Liver (tissue), 8 donors: ENCODE measurements at regions not wholly inside any gene's neighbourhood (a gene's known extent, or its start where the extent isn't known, plus 50 kb on each side); places are given as distances from the start of the nearest gene placed in this dataset.

Source experiments
- DNase-seq: peaks from one replicate; pipeline ENCODE4 v3.0.0-alpha.2; 2017; ENCODE audit warnings: low spot score
- H3K27ac ChIP-seq, 2 donors: one replicate each; pipeline ENCODE4 v1.7.0; 2013; ENCODE audit warnings: inconsistent platforms in 2 of 2, low read length in 2 of 2, control low read depth in 1 of 2, low read depth in 1 of 2, mild to moderate bottlenecking in 1 of 2
- H3K27me3 ChIP-seq, 4 donors: one replicate each; pipeline versions ENCODE4 v1.6.1 to v1.7.0; 2013; ENCODE audit warnings: low read length in 3 of 4, inconsistent platforms in 1 of 4, mild to moderate bottlenecking in 1 of 4, moderate library complexity in 1 of 4; ENCODE audit not compliant: control insufficient read depth in 4 of 4, insufficient read depth in 4 of 4
- H3K36me3 ChIP-seq, 4 donors: one replicate each; pipeline versions ENCODE4 v1.6.1 to v1.7.0; 2013; ENCODE audit warnings: low read length in 3 of 4, mild to moderate bottlenecking in 3 of 4, low read depth in 1 of 4, moderate library complexity in 1 of 4; ENCODE audit not compliant: control insufficient read depth in 4 of 4, insufficient read depth in 3 of 4
- H3K4me1 ChIP-seq, 4 donors: one replicate each; pipeline versions ENCODE4 v1.6.1 to v1.7.0; 2013; ENCODE audit warnings: low read length in 3 of 4, mild to moderate bottlenecking in 3 of 4, moderate library complexity in 1 of 4; ENCODE audit not compliant: control insufficient read depth in 4 of 4, insufficient read depth in 4 of 4
- H3K4me3 ChIP-seq, 3 donors: one replicate each; pipeline versions ENCODE4 v1.6.1 to v1.7.0; 2013; ENCODE audit warnings: low read length in 3 of 3, control low read depth in 1 of 3, low read depth in 1 of 3, mild to moderate bottlenecking in 1 of 3
- H3K9ac ChIP-seq, 2 donors: one replicate each; pipeline ENCODE4 v1.7.0; 2013; ENCODE audit warnings: low read length in 2 of 2, mild to moderate bottlenecking in 2 of 2, moderate library complexity in 2 of 2, control low read depth in 1 of 2, low read depth in 1 of 2
- H3K9me3 ChIP-seq, 4 donors: one replicate each; pipeline versions ENCODE4 v1.6.1 to v1.7.0; 2013; ENCODE audit warnings: low read length in 3 of 4; ENCODE audit not compliant: control insufficient read depth in 4 of 4
- CTCF ChIP-seq: fragments of 150-350 bp; IDR thresholded peaks from 2 replicates; pipeline ENCODE4 v1.5.1; 2017; ENCODE audit warnings: improper control_type of control experiment, low read depth, low read length; ENCODE audit not compliant: missing input control
- EGR1 ChIP-seq, 2 donors: IDR thresholded peaks; 2 replicates each; pipeline ENCODE4 v1.6.1; 2016 to 2018; ENCODE audit warnings: antibody characterized with exemption in 2 of 2, low read depth in 2 of 2
- FOXA1 ChIP-seq: IDR thresholded peaks from 2 replicates; pipeline ENCODE4 v1.6.1; 2016; ENCODE audit warnings: antibody characterized with exemption
- FOXA2 ChIP-seq: IDR thresholded peaks from 2 replicates; pipeline ENCODE4 v1.6.1; 2016; ENCODE audit warnings: antibody characterized with exemption
- GABPA ChIP-seq, 2 donors: IDR thresholded peaks in 1 of 2; conservative IDR thresholded peaks in 1 of 2; 2 replicates each; pipeline ENCODE4 v1.6.1; 2016; ENCODE audit warnings: antibody characterized with exemption in 2 of 2, mild to moderate bottlenecking in 1 of 2, moderate library complexity in 1 of 2
- HNF4G ChIP-seq: IDR thresholded peaks from 2 replicates; pipeline ENCODE4 v1.6.1; 2016; ENCODE audit warnings: antibody characterized with exemption
- JUND ChIP-seq, 2 donors: IDR thresholded peaks; 2 replicates each; pipeline ENCODE4 v1.6.1; 2016; ENCODE audit warnings: antibody characterized with exemption in 2 of 2
- NR2F2 ChIP-seq: IDR thresholded peaks from 2 replicates; pipeline ENCODE4 v1.6.1; 2016; ENCODE audit warnings: antibody characterized with exemption
- RAD21 ChIP-seq, 2 donors: IDR thresholded peaks; 2 replicates each; pipeline ENCODE4 v1.6.1; 2016; ENCODE audit warnings: antibody characterized with exemption in 2 of 2, mild to moderate bottlenecking in 2 of 2
- RXRA ChIP-seq, 2 donors: IDR thresholded peaks; 2 replicates each; pipeline ENCODE4 v1.6.1; 2017 to 2018; ENCODE audit warnings: antibody characterized with exemption in 2 of 2, mild to moderate bottlenecking in 1 of 2
- SP1 ChIP-seq: IDR thresholded peaks from 2 replicates; pipeline ENCODE4 v1.6.1; 2018; ENCODE audit warnings: antibody characterized with exemption, mild to moderate bottlenecking
- TAF1 ChIP-seq: conservative IDR thresholded peaks from 2 replicates; pipeline ENCODE4 v1.6.1; 2016; ENCODE audit warnings: antibody characterized with exemption, mild to moderate bottlenecking
- YY1 ChIP-seq: IDR thresholded peaks from 2 replicates; pipeline ENCODE4 v1.6.1; 2016; ENCODE audit warnings: antibody characterized with exemption, mild to moderate bottlenecking
- WGBS: extraction: QIAGEN DNeasy Blood & Tissue Kit; methylation state at CpG from one replicate; pipeline ENCODE4 v1.1.7; 2013; 5-methylcytosine and 5-hydroxymethylcytosine counted together
- TF ChIP-seq, protein P1 (sequence below): IDR thresholded peaks from 2 replicates; pipeline ENCODE4 v1.6.1; 2016; ENCODE audit warnings: antibody characterized with exemption
- TF ChIP-seq, protein P2 (sequence below): IDR thresholded peaks from 2 replicates; pipeline ENCODE4 v1.6.1; 2016; ENCODE audit warnings: antibody characterized with exemption, mild to moderate bottlenecking
- TF ChIP-seq, protein P3 (sequence below): IDR thresholded peaks from 2 replicates; pipeline ENCODE4 v1.6.1; 2016; ENCODE audit warnings: antibody characterized with exemption
- donor health status: healthy.
- donor health status: healthy.
- donor health status: healthy.
- donor health status: healthy.
- donor health status: healthy.

GRCh38 chr17:53736516-53737240 is 86.0 kb upstream of the KIF2B start:
- Histone ChIP-seq H3K4me3 (no peak overlapping the region), H3K36me3 (no peaks in the 10 kb centered on the region), H3K27me3 (peaks cover 0 to 4% (median 0%) of the 10 kb centered on the region in 4 donors), H3K9ac (no peak overlapping the region), H3K27ac (no peak overlapping the region), H3K4me1 (no peaks in the 10 kb centered on the region), H3K9me3 (no peaks in the 10 kb centered on the region)
- DNase-seq, result no peak
- WGBS, result 69% methylated on average over 5 of the region's 5 CpGs
- TF ChIP-seq HNF4G (no peak), TAF1 (no peak), CTCF (no peak), NR2F2 (no peak), YY1 (no peak), RAD21 (IDR thresholded peaks at IDR 0.05) (no peak), EGR1 (IDR thresholded peaks at IDR 0.05; ENCODE audit: low read depth in 2 of 2) (no peak), FOXA1 (no peak), JUND (IDR thresholded peaks at IDR 0.05) (no peak), FOXA2 (no peak), RXRA (IDR thresholded peaks at IDR 0.05) (no peak), SP1 (no peak), GABPA (IDR thresholded peaks at IDR 0.05 in 1 of 2, conservative IDR thresholded peaks at IDR 0.05 in 1 of 2) (no peak)
- TF ChIP-seq, protein P1, sequence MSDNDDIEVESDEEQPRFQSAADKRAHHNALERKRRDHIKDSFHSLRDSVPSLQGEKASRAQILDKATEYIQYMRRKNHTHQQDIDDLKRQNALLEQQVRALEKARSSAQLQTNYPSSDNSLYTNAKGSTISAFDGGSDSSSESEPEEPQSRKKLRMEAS, result no peak
- TF ChIP-seq, protein P2, sequence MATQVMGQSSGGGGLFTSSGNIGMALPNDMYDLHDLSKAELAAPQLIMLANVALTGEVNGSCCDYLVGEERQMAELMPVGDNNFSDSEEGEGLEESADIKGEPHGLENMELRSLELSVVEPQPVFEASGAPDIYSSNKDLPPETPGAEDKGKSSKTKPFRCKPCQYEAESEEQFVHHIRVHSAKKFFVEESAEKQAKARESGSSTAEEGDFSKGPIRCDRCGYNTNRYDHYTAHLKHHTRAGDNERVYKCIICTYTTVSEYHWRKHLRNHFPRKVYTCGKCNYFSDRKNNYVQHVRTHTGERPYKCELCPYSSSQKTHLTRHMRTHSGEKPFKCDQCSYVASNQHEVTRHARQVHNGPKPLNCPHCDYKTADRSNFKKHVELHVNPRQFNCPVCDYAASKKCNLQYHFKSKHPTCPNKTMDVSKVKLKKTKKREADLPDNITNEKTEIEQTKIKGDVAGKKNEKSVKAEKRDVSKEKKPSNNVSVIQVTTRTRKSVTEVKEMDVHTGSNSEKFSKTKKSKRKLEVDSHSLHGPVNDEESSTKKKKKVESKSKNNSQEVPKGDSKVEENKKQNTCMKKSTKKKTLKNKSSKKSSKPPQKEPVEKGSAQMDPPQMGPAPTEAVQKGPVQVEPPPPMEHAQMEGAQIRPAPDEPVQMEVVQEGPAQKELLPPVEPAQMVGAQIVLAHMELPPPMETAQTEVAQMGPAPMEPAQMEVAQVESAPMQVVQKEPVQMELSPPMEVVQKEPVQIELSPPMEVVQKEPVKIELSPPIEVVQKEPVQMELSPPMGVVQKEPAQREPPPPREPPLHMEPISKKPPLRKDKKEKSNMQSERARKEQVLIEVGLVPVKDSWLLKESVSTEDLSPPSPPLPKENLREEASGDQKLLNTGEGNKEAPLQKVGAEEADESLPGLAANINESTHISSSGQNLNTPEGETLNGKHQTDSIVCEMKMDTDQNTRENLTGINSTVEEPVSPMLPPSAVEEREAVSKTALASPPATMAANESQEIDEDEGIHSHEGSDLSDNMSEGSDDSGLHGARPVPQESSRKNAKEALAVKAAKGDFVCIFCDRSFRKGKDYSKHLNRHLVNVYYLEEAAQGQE, result no peak

GRCh38 chr17:53724726-53725125 is 98.0 kb upstream of the KIF2B start:
- Histone ChIP-seq H3K9me3 (no peaks in the 10 kb centered on the region), H3K36me3 (no peaks in the 10 kb centered on the region), H3K27me3 (peaks cover 0 to 3% (median 0%) of the 10 kb centered on the region in 4 donors), H3K27ac (no peak overlapping the region), H3K9ac (no peak overlapping the region), H3K4me3 (no peak overlapping the region), H3K4me1 (no peaks in the 10 kb centered on the region)
- no peak for TF ChIP-seq FOXA2
- TF ChIP-seq YY1, result no peak
- TF ChIP-seq, protein P2, result no peak
- TF ChIP-seq, protein P3, sequence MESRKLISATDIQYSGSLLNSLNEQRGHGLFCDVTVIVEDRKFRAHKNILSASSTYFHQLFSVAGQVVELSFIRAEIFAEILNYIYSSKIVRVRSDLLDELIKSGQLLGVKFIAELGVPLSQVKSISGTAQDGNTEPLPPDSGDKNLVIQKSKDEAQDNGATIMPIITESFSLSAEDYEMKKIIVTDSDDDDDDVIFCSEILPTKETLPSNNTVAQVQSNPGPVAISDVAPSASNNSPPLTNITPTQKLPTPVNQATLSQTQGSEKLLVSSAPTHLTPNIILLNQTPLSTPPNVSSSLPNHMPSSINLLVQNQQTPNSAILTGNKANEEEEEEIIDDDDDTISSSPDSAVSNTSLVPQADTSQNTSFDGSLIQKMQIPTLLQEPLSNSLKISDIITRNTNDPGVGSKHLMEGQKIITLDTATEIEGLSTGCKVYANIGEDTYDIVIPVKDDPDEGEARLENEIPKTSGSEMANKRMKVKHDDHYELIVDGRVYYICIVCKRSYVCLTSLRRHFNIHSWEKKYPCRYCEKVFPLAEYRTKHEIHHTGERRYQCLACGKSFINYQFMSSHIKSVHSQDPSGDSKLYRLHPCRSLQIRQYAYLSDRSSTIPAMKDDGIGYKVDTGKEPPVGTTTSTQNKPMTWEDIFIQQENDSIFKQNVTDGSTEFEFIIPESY, result no peak
- WGBS, result 68% methylated on average over 1 of the region's 1 CpG
- no peak for DNase-seq
